Osteoblast (primary cell): ENCODE measurements at regions not wholly inside any gene's neighbourhood (a gene's known extent, or its start where the extent isn't known, plus 50 kb on each side); places are given as distances from the start of the nearest gene placed in this dataset.
"Not testable (repeated sequence)": the region's sequence is repeated elsewhere in the genome, so short reads cannot be mapped to it uniquely, and the experiment has no call there.

Experiments
- DNase-seq: peaks from one replicate; pipeline ENCODE4 v3.0.0; 2011; ENCODE audit warnings: low spot score, mixed read lengths; ENCODE audit not compliant: insufficient read length; ENCODE audit errors: missing footprints
- H2AFZ ChIP-seq: 2 replicates; pipeline ENCODE4 v1.6.0; 2011; ENCODE audit warnings: mild to moderate bottlenecking, low read length
- H3K27ac ChIP-seq: 2 replicates; pipeline ENCODE4 v1.5.1; 2011; ENCODE audit warnings: mild to moderate bottlenecking, low read depth, low read length, moderate library complexity
- H3K27me3 ChIP-seq: 2 replicates; pipeline ENCODE4 v1.6.0; 2012; ENCODE audit warnings: mild to moderate bottlenecking, control low read depth, inconsistent platforms, low read length, moderate library complexity; ENCODE audit not compliant: insufficient read depth
- H3K36me3 ChIP-seq: 2 replicates; pipeline ENCODE4 v1.5.1; 2011; ENCODE audit warnings: mild to moderate bottlenecking, low read length, control low read depth, moderate library complexity; ENCODE audit not compliant: insufficient read depth
- H3K4me1 ChIP-seq: 2 replicates; pipeline ENCODE4 v1.5.1; 2011; ENCODE audit warnings: mild to moderate bottlenecking, low read length, control low read depth, moderate library complexity; ENCODE audit not compliant: insufficient read depth
- H3K4me2 ChIP-seq: 2 replicates; pipeline ENCODE4 v1.6.0; 2011; ENCODE audit warnings: mild to moderate bottlenecking, low read length; ENCODE audit not compliant: insufficient read depth
- H3K4me3 ChIP-seq: fragments of 200-600 bp; sonication (generic); 3 replicates; pipeline ENCODE4 v1.5.1; 2012; ENCODE audit warnings: mild to moderate bottlenecking, low read length, inconsistent platforms; ENCODE audit not compliant: insufficient read depth
- H3K79me2 ChIP-seq: 2 replicates; pipeline ENCODE4 v1.6.0; 2012; ENCODE audit warnings: mild to moderate bottlenecking, low read length, control low read depth, inconsistent platforms; ENCODE audit not compliant: insufficient read depth
- H3K9me3 ChIP-seq: 2 replicates; pipeline ENCODE4 v1.5.1; 2011; ENCODE audit warnings: low read depth, low read length, control low read depth
- H4K20me1 ChIP-seq: 2 replicates; pipeline ENCODE4 v1.6.0; 2012; ENCODE audit warnings: mild to moderate bottlenecking, low read length, control low read depth; ENCODE audit not compliant: insufficient read depth
- TF ChIP-seq, protein P1 (sequence below): IDR thresholded peaks from 2 replicates; pipeline ENCODE4 v1.5.1; 2011; ENCODE audit warnings: mild to moderate bottlenecking, low read depth, low read length, moderate library complexity; ENCODE audit errors: extremely low read depth

DNA sequence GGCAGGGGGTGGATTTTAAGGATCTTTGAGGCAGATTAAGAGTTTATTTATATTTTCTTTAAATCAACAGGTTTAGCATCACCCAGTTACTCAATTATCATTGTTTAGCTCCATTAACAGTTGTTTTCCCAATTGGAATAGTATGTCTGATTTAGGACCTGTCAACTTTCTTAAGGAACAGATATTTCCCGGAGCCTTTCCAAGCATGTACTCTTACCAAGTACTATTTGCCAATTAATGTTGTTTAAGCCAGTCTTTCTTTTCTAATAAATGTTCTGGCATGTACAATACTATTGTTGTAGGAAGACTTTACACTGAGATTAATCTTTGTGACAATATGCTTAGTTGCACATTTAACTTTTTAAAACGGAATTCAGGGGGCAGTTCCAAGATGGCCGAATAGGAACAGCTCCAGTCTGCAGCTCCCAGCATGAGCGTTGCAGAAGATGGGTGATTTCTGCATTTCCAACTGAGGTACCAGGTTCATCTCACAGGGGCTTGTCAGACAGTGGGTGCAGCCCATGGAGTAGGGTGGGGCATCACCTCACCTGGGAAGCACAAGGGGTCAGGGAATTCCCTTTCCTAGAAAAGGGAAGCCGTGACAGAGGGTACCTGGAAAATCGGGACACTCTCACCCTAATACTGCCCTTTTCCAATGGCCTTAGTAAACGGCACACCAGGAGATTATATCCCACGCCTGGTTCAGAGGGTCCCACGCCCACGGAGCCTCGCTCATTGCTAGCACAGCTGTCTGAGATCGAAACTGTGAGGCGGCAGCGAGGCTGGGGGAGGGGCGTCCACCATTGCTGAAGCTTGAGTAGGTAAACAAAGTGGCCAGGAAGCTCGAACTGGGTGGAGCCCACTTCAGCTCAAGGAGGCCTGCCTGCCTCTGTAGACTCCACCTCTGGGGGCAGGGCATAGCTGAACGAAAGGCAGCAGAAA, 173.7 kb downstream of the LRRC70 start:
- not testable (repeated sequence) for H3K27me3 ChIP-seq, H3K4me2 ChIP-seq, H3K79me2 ChIP-seq, H3K4me1 ChIP-seq, H3K9me3 ChIP-seq, H4K20me1 ChIP-seq, H3K36me3 ChIP-seq, H3K4me3 ChIP-seq, H3K27ac ChIP-seq, H2AFZ ChIP-seq, DNase-seq

DNA sequence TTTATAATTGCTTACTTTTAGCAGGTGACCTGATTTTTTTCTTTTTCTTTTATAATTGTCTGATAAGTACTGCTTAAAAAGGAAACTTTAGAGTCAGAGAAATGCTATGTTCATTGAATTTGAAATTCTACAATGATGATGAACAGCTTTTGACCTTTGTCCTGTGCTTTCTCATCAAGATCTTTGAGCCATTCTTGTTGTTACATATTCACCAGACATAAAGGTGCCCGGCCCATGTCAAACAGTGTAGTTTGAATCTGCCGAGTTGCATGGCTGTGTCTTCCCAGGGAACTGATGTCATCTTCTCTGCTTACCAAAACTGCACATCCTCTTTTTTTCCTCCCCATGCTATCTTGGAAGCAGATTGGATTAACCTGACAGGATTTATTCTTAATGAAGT, 163.6 kb downstream of the LRRC70 start:
- Histone ChIP-seq H3K79me2 (no peaks in the 10 kb centered on the region), H3K27me3 (no peaks in the 10 kb centered on the region), H3K9me3 (no peaks in the 10 kb centered on the region), H3K4me1 (no peaks in the 10 kb centered on the region), H3K27ac (no peak overlapping the region), H2AFZ (no peak overlapping the region), H3K4me2 (no peak overlapping the region), H4K20me1 (no peaks in the 10 kb centered on the region), H3K36me3 (no peaks in the 10 kb centered on the region), H3K4me3 (no peak overlapping the region)
- TF ChIP-seq, protein P1, sequence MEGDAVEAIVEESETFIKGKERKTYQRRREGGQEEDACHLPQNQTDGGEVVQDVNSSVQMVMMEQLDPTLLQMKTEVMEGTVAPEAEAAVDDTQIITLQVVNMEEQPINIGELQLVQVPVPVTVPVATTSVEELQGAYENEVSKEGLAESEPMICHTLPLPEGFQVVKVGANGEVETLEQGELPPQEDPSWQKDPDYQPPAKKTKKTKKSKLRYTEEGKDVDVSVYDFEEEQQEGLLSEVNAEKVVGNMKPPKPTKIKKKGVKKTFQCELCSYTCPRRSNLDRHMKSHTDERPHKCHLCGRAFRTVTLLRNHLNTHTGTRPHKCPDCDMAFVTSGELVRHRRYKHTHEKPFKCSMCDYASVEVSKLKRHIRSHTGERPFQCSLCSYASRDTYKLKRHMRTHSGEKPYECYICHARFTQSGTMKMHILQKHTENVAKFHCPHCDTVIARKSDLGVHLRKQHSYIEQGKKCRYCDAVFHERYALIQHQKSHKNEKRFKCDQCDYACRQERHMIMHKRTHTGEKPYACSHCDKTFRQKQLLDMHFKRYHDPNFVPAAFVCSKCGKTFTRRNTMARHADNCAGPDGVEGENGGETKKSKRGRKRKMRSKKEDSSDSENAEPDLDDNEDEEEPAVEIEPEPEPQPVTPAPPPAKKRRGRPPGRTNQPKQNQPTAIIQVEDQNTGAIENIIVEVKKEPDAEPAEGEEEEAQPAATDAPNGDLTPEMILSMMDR = no peak
- DNase-seq = no peak

DNA sequence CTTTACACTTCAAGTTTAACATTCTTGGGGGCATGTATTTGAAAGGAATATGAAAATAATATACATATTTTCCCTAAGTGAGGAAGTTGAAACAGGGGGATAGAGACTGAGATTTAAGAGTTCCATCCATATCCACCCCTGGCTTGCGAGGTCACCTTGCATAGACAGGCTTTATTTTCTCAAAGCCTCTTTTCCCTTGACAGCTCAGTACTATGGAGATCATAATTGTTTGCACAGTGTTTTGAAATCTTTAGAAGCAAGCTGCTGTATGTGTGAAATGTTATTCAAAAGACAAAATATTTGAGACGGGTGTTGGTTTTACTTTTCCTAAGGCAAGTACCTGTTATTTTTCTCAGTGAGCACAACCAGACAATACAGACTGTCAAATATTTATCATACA, 163.1 kb downstream of the LRRC70 start:
- TF ChIP-seq, protein P1 = no peak

DNA sequence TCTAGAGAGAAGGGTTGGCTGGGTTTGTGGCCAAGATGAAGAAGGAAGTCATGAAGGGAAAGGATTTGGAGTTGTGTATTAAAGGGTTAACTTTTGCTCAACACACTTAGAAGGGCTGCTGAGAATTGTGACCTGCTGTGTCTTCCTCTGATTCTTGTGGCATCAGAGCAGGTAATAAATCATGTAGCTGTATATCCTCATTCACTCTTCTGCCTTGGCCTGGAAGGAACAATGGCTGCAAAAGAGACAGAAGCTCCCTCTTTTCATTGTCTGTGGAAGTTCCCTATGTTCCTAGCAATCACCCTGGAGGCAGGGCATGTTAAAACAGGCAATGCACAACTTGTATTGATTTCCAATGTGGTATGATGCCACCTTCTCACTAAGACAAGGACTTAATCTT, 159.1 kb downstream of the LRRC70 start:
- H3K4me2 ChIP-seq = no peak overlapping the region
- H2AFZ ChIP-seq = no peak overlapping the region
- DNase-seq = no peak
- no peaks in the 10 kb centered on the region for H3K36me3 ChIP-seq
- H3K9me3 ChIP-seq = no peaks in the 10 kb centered on the region
- no peak overlapping the region for H3K27ac ChIP-seq
- TF ChIP-seq, protein P1 = no peak
- no peaks in the 10 kb centered on the region for H3K27me3 ChIP-seq
- H3K4me1 ChIP-seq = no peaks in the 10 kb centered on the region
- H4K20me1 ChIP-seq = no peaks in the 10 kb centered on the region
- H3K79me2 ChIP-seq = no peaks in the 10 kb centered on the region
- H3K4me3 ChIP-seq = no peak overlapping the region

More for the DNA sequence above, 163.1 kb downstream of the LRRC70 start:
- H3K27me3 ChIP-seq = no peaks in the 10 kb centered on the region
- no peak overlapping the region for H3K4me3 ChIP-seq
- H3K9me3 ChIP-seq = no peaks in the 10 kb centered on the region
- H3K36me3 ChIP-seq = no peaks in the 10 kb centered on the region
- no peak overlapping the region for H2AFZ ChIP-seq
- no peak overlapping the region for H3K4me2 ChIP-seq
- no peak overlapping the region for H3K27ac ChIP-seq
- H4K20me1 ChIP-seq = no peaks in the 10 kb centered on the region
- no peaks in the 10 kb centered on the region for H3K79me2 ChIP-seq
- no peaks in the 10 kb centered on the region for H3K4me1 ChIP-seq
- DNase-seq = no peak
